ENCODE measurements at regions not wholly inside any gene's neighbourhood (a gene's known extent, or its start where the extent isn't known, plus 50 kb on each side); places are given as distances from the start of the nearest gene placed in this dataset.

- Histone ChIP-seq H3K79me2 (ENCODE audit: insufficient read depth, low read length) (no peaks in the 10 kb centered on the region), H3F3A (ENCODE audit: insufficient read depth) (no peaks in the 10 kb centered on the region), H3K27me3 (ENCODE audit: low read length) (no peaks in the 10 kb centered on the region), H3K36me3 (ENCODE audit: low read length) (no peaks in the 10 kb centered on the region), H4K20me1 (ENCODE audit: low read depth, low read length) (no peaks in the 10 kb centered on the region), H3K9ac (ENCODE audit: low read length) (no peak overlapping the region), H3K27ac (ENCODE audit: low read depth, low read length) (no peak overlapping the region), H3K9me3 (ENCODE audit: insufficient read depth, low read length) (no peaks in the 10 kb centered on the region; the same call in 1 of the 2 replicates), H3K9me2 (replicated peaks; ENCODE audit: insufficient read depth, low read length) (no peaks in the 10 kb centered on the region), H3K4me2 (ENCODE audit: low read depth, low read length, poor library complexity, severe bottlenecking) (no peak overlapping the region), H3K4me3 (ENCODE audit: insufficient read depth, low read length, poor library complexity, severe bottlenecking) (no peak overlapping the region), H2AFZ (ENCODE audit: low read depth, low read length, severe bottlenecking) (no peak overlapping the region)
- TF ChIP-seq CTCF (IDR thresholded peaks at IDR 0.05; ENCODE audit: insufficient read depth, low read length, poor library complexity, severe bottlenecking), result no peak
- no peak for TF ChIP-seq EZH2phosphoT487 (conservative IDR thresholded peaks at IDR 0.05; ENCODE audit: low read length)
Observed at GRCh38 chr15:46703020-46703861, 1014.1 kb upstream of the SEMA6D start.

DNA sequence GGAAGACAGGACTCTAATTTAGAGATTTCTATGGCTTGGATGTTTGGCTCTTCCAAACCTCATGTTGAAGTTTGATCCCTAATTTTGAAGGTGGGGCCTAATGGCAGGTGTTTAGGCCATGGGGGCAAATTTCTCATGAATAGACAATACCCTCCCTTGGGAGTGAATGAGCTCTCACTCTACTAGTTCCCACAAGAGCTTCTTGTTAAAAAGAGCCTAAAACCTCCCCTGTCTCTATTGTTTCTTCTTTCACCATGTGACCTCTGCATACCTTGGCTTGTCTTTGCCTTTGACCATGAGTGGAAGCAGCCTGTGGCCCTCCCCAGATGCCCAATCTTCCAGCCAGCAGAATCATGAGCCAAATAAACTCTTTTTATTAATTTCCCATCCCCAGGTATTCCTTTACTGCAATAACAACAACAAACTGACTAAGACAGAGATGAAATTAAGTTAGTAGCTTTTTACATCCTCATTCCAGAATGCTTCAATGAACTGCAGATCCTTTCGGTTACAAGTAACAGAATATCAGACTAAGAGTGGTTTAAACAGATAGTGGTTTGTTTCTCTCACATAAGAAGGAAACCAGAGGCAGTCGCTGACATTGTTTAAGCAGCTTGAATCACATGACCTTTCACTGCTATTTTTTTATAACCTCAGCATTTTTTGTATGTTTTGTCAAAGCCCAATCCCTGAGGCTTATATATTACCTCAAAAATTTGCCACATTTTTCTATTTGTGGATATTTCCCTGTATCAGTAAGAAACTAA is 1013.3 kb upstream of the SEMA6D start:
- H3K27ac ChIP-seq (ENCODE audit: low read depth, low read length), result no peak overlapping the region
- no peaks in the 10 kb centered on the region for H3F3A ChIP-seq (ENCODE audit: insufficient read depth)
- H3K36me3 ChIP-seq (ENCODE audit: low read length), result no peaks in the 10 kb centered on the region
- no peak overlapping the region for H2AFZ ChIP-seq (ENCODE audit: low read depth, low read length, severe bottlenecking)
- no peaks in the 10 kb centered on the region for H3K79me2 ChIP-seq (ENCODE audit: insufficient read depth, low read length)
- H4K20me1 ChIP-seq (ENCODE audit: low read depth, low read length), result no peaks in the 10 kb centered on the region
- no peak overlapping the region for H3K4me2 ChIP-seq (ENCODE audit: low read depth, low read length, poor library complexity, severe bottlenecking)
- no peaks in the 10 kb centered on the region for H3K27me3 ChIP-seq (ENCODE audit: low read length)
- H3K4me3 ChIP-seq (ENCODE audit: insufficient read depth, low read length, poor library complexity, severe bottlenecking), result no peak overlapping the region
- no peak overlapping the region for H3K9ac ChIP-seq (ENCODE audit: low read length)
- H3K9me3 ChIP-seq (ENCODE audit: insufficient read depth, low read length), result no peaks in the 10 kb centered on the region; the same call in 1 of the 2 replicates
- H3K9me2 ChIP-seq (replicated peaks; ENCODE audit: insufficient read depth, low read length), result no peaks in the 10 kb centered on the region
- no peak for TF ChIP-seq CTCF (IDR thresholded peaks at IDR 0.05; ENCODE audit: insufficient read depth, low read length, poor library complexity, severe bottlenecking)
- TF ChIP-seq EZH2phosphoT487 (conservative IDR thresholded peaks at IDR 0.05; ENCODE audit: low read length), result no peak

DNA sequence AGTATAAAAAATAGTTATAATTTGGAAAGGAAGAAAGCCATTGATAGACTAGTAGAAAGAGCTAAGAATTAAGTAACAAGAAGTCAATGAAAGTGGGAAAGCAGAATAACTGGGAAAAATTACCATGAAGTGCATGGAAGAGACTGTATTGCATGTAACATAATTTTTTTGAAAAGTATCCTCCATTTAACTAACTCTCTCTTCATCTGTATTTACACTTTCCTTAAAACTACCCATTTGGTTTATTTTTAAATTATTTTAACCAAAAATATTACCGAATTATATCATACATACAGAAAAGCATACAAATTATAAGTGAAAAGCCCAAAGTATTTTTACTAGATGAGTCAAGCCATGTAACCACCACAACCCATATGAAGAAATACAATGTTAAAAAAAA is 1009.9 kb upstream of the SEMA6D start:
- H3K27ac ChIP-seq (ENCODE audit: low read depth, low read length), result no peak overlapping the region
- no peak for TF ChIP-seq CTCF (IDR thresholded peaks at IDR 0.05; ENCODE audit: insufficient read depth, low read length, poor library complexity, severe bottlenecking)
- TF ChIP-seq EZH2phosphoT487 (conservative IDR thresholded peaks at IDR 0.05; ENCODE audit: low read length), result no peak

More for the DNA sequence above, 1009.9 kb upstream of the SEMA6D start:
- H3K79me2 ChIP-seq (ENCODE audit: insufficient read depth, low read length), result no peaks in the 10 kb centered on the region
- no peaks in the 10 kb centered on the region; the same call in 1 of the 2 replicates for H3K9me3 ChIP-seq (ENCODE audit: insufficient read depth, low read length)
- no peak overlapping the region for H3K4me2 ChIP-seq (ENCODE audit: low read depth, low read length, poor library complexity, severe bottlenecking)
- H2AFZ ChIP-seq (ENCODE audit: low read depth, low read length, severe bottlenecking), result no peak overlapping the region
- no peak overlapping the region for H3K9ac ChIP-seq (ENCODE audit: low read length)
- H3K9me2 ChIP-seq (replicated peaks; ENCODE audit: insufficient read depth, low read length), result no peaks in the 10 kb centered on the region
- H4K20me1 ChIP-seq (ENCODE audit: low read depth, low read length), result no peaks in the 10 kb centered on the region
- no peaks in the 10 kb centered on the region for H3F3A ChIP-seq (ENCODE audit: insufficient read depth)
- H3K27me3 ChIP-seq (ENCODE audit: low read length), result no peaks in the 10 kb centered on the region
- no peak overlapping the region for H3K4me3 ChIP-seq (ENCODE audit: insufficient read depth, low read length, poor library complexity, severe bottlenecking)
- no peaks in the 10 kb centered on the region for H3K36me3 ChIP-seq (ENCODE audit: low read length)

All from SU-DHL-6 (cell line).